SK-N-MC (cell line): ENCODE measurements at regions not wholly inside any gene's neighbourhood (a gene's known extent, or its start where the extent isn't known, plus 50 kb on each side); places are given as distances from the start of the nearest gene placed in this dataset.

Experiments used
- DNase-seq: peaks from one replicate; pipeline ENCODE4 v3.0.0-alpha.2; 2011; ENCODE audit warnings: low read depth, low spot score
- H3K27ac ChIP-seq: fragments of 200-600 bp; sonication (generic); 2 replicates; pipeline ENCODE4 v1.5.1; 2016; ENCODE audit warnings: mixed run types
- H3K36me3 ChIP-seq: fragments of 200-600 bp; sonication (generic); 2 replicates; pipeline ENCODE4 v1.6.1; 2017; ENCODE audit warnings: antibody characterized with exemption, low read length, mixed read lengths; ENCODE audit not compliant: insufficient read depth
- H3K4me3 ChIP-seq: fragments of 200-600 bp; sonication (generic); 2 replicates; pipeline ENCODE4 v1.5.1; 2016
- H3K9ac ChIP-seq: fragments of 200-600 bp; sonication (generic); 2 replicates; pipeline ENCODE4 v1.8.0; 2017; ENCODE audit warnings: mixed run types, mixed read lengths; ENCODE audit not compliant: insufficient read length
- H3K9me3 ChIP-seq: fragments of 200-600 bp; sonication (generic); 2 replicates; pipeline ENCODE4 v1.6.1; 2017; ENCODE audit warnings: low read depth, mild to moderate bottlenecking, antibody characterized with exemption, low read length, moderate library complexity, mixed read lengths
- EZH2 ChIP-seq: fragments of 200-600 bp; sonication (generic); IDR thresholded peaks from one replicate; pipeline ENCODE4 v1.6.1; 2017; ENCODE audit warnings: antibody characterized with exemption
- FOXP2 ChIP-seq: optimal IDR thresholded peaks from 2 replicates; pipeline ENCODE3; 2011; ENCODE audit warnings: mild to moderate bottlenecking, moderate library complexity; ENCODE audit not compliant: insufficient read depth; ENCODE audit errors: extremely low read length, control extremely low read depth
- POLR2AphosphoS5 ChIP-seq: IDR thresholded peaks from 2 replicates; pipeline ENCODE4 v1.6.1; 2012; ENCODE audit warnings: mild to moderate bottlenecking, low read depth, low read length, borderline replicate concordance

DNA sequence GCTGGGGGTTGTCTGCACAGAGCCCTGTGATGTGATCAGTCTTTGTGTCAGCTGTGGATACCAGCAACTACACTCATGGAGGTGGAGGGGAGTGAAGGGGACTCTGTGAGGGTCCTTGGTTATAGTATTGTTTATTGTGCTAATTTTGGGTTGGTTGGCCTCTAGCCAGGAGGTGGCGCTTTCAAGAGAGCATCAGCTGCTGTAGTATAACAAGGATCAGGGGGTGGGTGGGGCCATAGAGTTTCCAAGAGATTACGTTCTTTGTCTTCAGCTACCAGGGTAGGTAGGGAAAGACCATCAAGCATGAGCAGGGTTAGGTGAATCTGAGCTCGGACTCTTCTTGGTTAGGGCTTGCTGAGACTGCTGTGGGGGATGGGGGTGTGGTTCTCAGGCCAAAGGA lies 97.1 kb upstream of the HS3ST3A1 start:
- H3K27ac ChIP-seq, result no peak overlapping the region
- DNase-seq, result no peak

DNA sequence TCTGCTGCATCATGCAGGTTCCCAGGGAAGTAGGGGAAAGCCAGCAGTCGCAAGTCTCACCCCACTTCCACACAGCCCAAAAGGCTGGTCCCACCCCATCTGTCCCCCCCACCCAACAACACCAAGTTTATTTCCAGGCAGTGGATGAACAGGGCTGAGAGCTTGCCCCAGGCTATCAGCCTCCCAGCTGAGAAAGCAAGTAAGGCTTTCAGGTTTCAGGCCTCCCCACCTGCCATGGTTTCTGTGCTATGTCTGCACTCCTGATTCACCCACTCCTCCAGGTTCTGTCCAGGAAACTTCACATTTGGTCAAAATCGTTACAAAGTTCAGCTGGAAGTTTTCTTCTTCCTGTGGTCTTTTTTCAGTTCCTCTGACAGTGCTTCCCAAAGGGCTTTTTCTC lies 97.5 kb upstream of the HS3ST3A1 start:
- no peak overlapping the region for H3K27ac ChIP-seq
- no peak overlapping the region for H3K4me3 ChIP-seq
- no peaks in the 10 kb centered on the region for H3K36me3 ChIP-seq
- no peak for DNase-seq
- H3K9ac ChIP-seq, result no peak overlapping the region
- no peaks in the 10 kb centered on the region for H3K9me3 ChIP-seq
- TF ChIP-seq EZH2 (no peak), FOXP2 (no peak), POLR2AphosphoS5 (no peak)

More for the DNA sequence above, 97.1 kb upstream of the HS3ST3A1 start:
- TF ChIP-seq FOXP2 (no peak), POLR2AphosphoS5 (no peak), EZH2 (no peak)
- no peak overlapping the region for H3K4me3 ChIP-seq
- H3K9me3 ChIP-seq, result no peaks in the 10 kb centered on the region
- H3K9ac ChIP-seq, result no peak overlapping the region
- H3K36me3 ChIP-seq, result no peaks in the 10 kb centered on the region

DNA sequence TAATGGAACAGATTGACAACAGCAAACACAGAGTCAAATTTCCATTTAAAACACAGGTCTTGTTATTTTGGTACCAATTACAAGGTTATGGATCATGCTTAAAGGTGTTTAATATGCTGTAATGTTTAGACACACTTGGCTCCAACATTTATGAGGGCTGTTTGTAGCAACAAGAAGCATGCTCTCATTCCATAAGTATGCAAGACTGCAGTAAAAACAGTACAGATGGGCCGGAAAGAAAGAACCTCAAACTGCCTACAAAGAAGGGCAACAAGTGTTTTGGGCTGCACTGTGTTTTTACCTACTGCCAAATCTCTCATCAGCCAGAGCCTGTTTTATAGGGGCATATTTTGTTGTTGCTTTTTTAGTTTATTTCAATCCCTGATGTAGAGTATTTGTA lies 100.5 kb upstream of the HS3ST3A1 start:
- no peak for DNase-seq
- no peak overlapping the region for H3K27ac ChIP-seq
- no peak overlapping the region for H3K9ac ChIP-seq
- no peaks in the 10 kb centered on the region for H3K36me3 ChIP-seq
- no peak overlapping the region for H3K4me3 ChIP-seq
- no peaks in the 10 kb centered on the region for H3K9me3 ChIP-seq
- TF ChIP-seq POLR2AphosphoS5, result no peak
- TF ChIP-seq EZH2, result no peak
- no peak for TF ChIP-seq FOXP2

DNA sequence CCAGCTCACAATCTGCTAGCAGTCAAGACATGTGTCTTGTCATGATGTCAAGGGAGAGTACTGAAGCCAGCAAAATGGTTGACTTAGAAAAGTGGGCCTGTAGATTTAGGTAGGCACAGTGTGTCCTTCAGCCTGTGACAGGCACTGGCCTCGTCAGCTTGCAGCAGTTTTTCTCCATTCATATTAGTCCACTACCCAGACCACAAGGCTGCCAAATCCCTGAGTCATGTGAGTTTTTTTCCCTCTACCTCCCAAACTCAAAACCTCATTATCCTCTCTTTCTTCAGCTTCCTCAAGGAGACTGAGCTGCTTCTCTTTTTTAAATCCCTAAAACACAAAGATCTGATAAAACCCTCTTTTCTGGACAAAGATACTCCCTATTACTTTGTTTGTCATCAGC lies 102.6 kb upstream of the HS3ST3A1 start:
- no peaks in the 10 kb centered on the region for H3K36me3 ChIP-seq
- DNase-seq, result no peak
- H3K9me3 ChIP-seq, result no peaks in the 10 kb centered on the region
- no peak overlapping the region for H3K9ac ChIP-seq
- no peak overlapping the region for H3K27ac ChIP-seq
- H3K4me3 ChIP-seq, result no peak overlapping the region
- TF ChIP-seq EZH2, result no peak
- TF ChIP-seq POLR2AphosphoS5, result no peak
- TF ChIP-seq FOXP2, result no peak

DNA sequence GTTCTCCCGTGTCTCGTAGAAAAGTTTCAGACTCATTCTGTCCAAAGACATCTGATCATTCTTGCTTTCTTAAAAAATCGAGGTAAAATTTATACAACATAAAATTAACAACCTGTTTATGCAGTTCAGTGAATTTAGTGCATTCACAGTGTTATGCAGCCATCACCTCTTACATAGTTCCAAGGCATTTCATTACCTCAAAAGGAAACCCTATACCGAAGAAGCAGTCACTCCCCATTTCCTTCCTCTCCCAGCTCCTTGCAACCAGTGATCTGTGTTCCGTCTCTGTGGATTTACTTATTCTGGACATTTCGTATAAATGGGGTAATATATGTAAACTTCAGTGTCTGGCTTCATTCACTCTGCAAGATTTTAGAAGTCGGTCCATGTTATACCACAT lies 103.5 kb upstream of the HS3ST3A1 start:
- DNase-seq, result no peak
- no peak overlapping the region for H3K4me3 ChIP-seq
- H3K36me3 ChIP-seq, result no peaks in the 10 kb centered on the region
- no peak overlapping the region for H3K9ac ChIP-seq
- no peaks in the 10 kb centered on the region for H3K9me3 ChIP-seq
- TF ChIP-seq POLR2AphosphoS5 (no peak), EZH2 (no peak), FOXP2 (no peak)
- no peak overlapping the region for H3K27ac ChIP-seq

DNA sequence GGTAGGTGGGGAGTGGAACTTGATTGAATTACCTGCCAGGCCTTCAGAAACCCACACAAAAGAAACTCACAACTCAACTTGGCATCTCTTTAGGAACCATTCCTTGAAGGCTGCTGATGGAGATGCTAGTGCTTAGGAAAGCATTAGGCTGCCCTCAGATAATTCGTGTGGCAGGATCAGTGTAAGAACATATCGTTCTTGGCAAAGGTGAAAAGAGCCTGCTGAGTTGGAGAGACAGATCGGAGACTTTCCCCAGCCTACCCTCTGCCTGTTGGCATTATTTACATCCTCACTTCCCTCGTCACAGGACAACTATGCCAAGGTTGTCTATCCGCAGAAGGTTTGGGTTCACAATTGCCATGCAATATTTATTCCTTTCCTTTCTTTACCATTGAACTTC lies 120.0 kb upstream of the HS3ST3A1 start:
- no peak for TF ChIP-seq EZH2
- TF ChIP-seq POLR2AphosphoS5, result no peak
- no peak for TF ChIP-seq FOXP2
- DNase-seq, result no peak
- H3K36me3 ChIP-seq, result no peaks in the 10 kb centered on the region
- no peak overlapping the region for H3K27ac ChIP-seq
- H3K9me3 ChIP-seq, result no peaks in the 10 kb centered on the region
- no peak overlapping the region for H3K9ac ChIP-seq
- H3K4me3 ChIP-seq, result no peak overlapping the region

DNA sequence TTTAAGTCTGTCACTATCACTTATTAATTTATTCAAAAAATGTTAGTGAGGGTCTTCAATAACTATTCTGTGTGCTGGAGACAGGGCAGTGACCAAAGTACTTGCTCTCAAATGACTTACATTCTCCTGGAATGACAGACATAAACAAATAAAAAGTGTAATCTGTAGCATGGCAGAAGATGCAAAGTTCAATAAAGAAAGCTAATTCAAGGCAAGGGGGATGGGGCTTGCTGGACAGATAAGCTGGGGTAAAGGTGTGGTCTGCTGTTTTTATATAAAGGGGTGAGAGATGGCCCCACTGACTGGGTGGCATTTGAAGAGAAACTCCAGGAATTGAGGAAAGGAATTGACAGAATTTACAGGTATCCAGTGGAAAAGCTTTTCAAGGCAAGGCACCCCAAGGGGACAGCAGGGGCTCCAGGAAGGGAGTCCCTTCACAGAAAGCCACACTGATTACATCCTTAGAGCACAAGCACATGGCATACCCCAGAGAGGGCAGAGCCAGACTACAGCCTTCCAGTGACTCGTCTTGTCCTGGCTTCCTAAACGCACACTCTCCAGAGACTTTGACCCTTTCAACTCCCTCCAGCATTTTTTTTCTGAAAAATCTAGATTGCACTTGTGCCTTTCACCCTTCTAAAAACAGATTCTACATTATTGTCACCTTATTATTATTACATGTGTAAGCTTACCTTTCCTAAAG lies 123.7 kb upstream of the HS3ST3A1 start:
- Histone ChIP-seq H3K9me3 (no peaks in the 10 kb centered on the region), H3K9ac (no peak overlapping the region), H3K27ac (no peak overlapping the region), H3K36me3 (no peaks in the 10 kb centered on the region), H3K4me3 (no peak overlapping the region)
- no peak for DNase-seq
- no peak for TF ChIP-seq POLR2AphosphoS5
- no peak for TF ChIP-seq EZH2
- no peak for TF ChIP-seq FOXP2

DNA sequence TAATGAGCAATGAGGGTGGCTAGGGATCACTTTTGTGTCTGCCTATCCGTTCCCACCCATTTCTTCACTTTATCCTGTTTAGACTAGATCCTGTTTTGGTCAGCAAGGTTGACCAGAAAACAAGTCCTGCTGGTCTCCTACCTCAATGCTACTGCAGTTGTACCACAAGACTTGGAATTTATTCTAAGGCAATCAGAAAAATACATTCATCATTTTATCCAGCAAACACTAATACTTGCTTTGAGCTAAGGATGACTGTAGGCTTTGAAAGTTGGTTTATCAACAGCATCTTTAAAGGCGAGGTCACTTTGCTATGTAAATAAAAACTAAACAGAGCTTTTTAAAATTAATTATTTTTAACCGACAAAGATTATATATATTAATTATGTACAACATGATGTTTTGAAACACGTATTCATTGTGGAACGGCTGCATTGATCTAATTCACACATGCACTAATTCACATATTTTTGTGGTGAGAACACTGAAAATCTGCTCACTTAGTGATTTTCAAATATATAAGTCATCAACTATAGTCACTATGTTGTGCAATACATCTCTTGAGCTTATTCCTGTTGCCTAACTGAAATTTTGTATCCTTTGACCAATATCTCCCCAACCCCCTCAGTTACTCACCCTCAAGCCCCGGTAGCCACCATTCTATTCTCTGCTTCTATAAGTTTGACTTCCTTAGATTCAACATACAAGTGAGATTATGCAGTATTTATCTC lies 125.9 kb upstream of the HS3ST3A1 start:
- DNase-seq, result no peak
- TF ChIP-seq FOXP2 (no peak), POLR2AphosphoS5 (no peak), EZH2 (no peak)

DNA sequence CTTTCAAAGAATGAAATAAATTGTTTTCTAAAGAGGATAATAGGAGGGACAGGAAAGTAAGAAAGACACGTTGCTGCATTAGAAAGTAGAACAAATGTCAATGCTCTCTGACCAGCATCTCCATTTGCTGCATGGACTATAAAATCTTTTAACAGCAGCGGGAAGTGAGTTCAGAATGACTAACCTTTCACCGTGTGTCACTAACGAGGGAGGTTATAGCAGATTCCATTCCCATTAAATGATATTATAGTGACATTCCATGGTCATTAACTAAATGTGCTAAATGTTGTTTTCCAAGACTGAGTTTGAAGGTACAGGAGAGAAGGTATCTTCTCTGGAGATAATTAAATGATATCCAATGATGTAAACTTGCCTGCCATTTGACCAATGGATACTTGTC lies 127.1 kb upstream of the HS3ST3A1 start:
- TF ChIP-seq FOXP2 (no peak), POLR2AphosphoS5 (no peak), EZH2 (no peak)
- Histone ChIP-seq H3K9ac (no peak overlapping the region), H3K4me3 (no peak overlapping the region), H3K9me3 (no peaks in the 10 kb centered on the region), H3K27ac (no peak overlapping the region), H3K36me3 (no peaks in the 10 kb centered on the region)
- no peak for DNase-seq

More for the DNA sequence above, 125.9 kb upstream of the HS3ST3A1 start:
- H3K27ac ChIP-seq, result no peak overlapping the region
- no peaks in the 10 kb centered on the region for H3K9me3 ChIP-seq
- H3K4me3 ChIP-seq, result no peak overlapping the region
- no peak overlapping the region for H3K9ac ChIP-seq
- no peaks in the 10 kb centered on the region for H3K36me3 ChIP-seq
